ENCODE measurements at regions not wholly inside any gene's neighbourhood (a gene's known extent, or its start where the extent isn't known, plus 50 kb on each side); places are given as distances from the start of the nearest gene placed in this dataset.

- no peaks in the 10 kb centered on the region for H3K9me3 ChIP-seq
- intact Hi-C loops (cut with DNase I; ENCODE audit: low total_unique reads) = no loop called here
- no peak overlapping the region for H3K4me3 ChIP-seq
- H3K27ac ChIP-seq = no peak overlapping the region
- H3K27me3 ChIP-seq = no peaks in the 10 kb centered on the region
- no peak for DNase-seq (ENCODE audit: low spot score in 2 of 2)
- TF ChIP-seq CTCF (IDR thresholded peaks at IDR 0.05) = no peak
- no peak for TF ChIP-seq POLR2AphosphoS5 (IDR thresholded peaks at IDR 0.05)
- TF ChIP-seq POLR2A (IDR thresholded peaks at IDR 0.05) = no peak
- H3K36me3 ChIP-seq = no peaks in the 10 kb centered on the region
- H3K4me1 ChIP-seq = no peaks in the 10 kb centered on the region
Measured at GRCh38 chr4:67375291-67375690, 170.0 kb downstream of the CENPC start.

GRCh38 chr4:67371615-67372014 is 173.7 kb downstream of the CENPC start:
- DNase-seq (ENCODE audit: low spot score in 2 of 2) = no peak
- Histone ChIP-seq H3K36me3 (no peaks in the 10 kb centered on the region), H3K4me3 (no peak overlapping the region), H3K27me3 (no peaks in the 10 kb centered on the region), H3K27ac (no peak overlapping the region), H3K4me1 (no peaks in the 10 kb centered on the region), H3K9me3 (no peaks in the 10 kb centered on the region)
- TF ChIP-seq CTCF (IDR thresholded peaks at IDR 0.05) (no peak), POLR2A (IDR thresholded peaks at IDR 0.05) (no peak), POLR2AphosphoS5 (IDR thresholded peaks at IDR 0.05) (no peak)
- intact Hi-C loops (cut with DNase I; ENCODE audit: low total_unique reads) = no loop called here

GRCh38 chr4:67366311-67366861 is 178.9 kb downstream of the CENPC start:
- Histone ChIP-seq H3K4me3 (no peak overlapping the region), H3K36me3 (no peaks in the 10 kb centered on the region), H3K27ac (no peak overlapping the region), H3K4me1 (no peaks in the 10 kb centered on the region), H3K27me3 (no peaks in the 10 kb centered on the region), H3K9me3 (peaks cover 4% of the 10 kb centered on the region in 2 donors)
- no peak for TF ChIP-seq CTCF (IDR thresholded peaks at IDR 0.05)
- no peak for TF ChIP-seq POLR2A (IDR thresholded peaks at IDR 0.05)
- no peak for TF ChIP-seq POLR2AphosphoS5 (IDR thresholded peaks at IDR 0.05)
- no peak for DNase-seq (ENCODE audit: low spot score in 2 of 2)
- intact Hi-C loops (cut with DNase I; ENCODE audit: low total_unique reads) = no loop called here

- Histone ChIP-seq H3K4me1 (no peaks in the 10 kb centered on the region), H3K27ac (no peak overlapping the region), H3K4me3 (no peak overlapping the region), H3K27me3 (no peaks in the 10 kb centered on the region), H3K9me3 (peaks cover 9 to 11% of the 10 kb centered on the region in 2 donors), H3K36me3 (no peaks in the 10 kb centered on the region)
- intact Hi-C loops (cut with DNase I; ENCODE audit: low total_unique reads) = no loop called here
- DNase-seq (ENCODE audit: low spot score in 2 of 2) = no peak
- TF ChIP-seq POLR2AphosphoS5 (IDR thresholded peaks at IDR 0.05) = no peak
- no peak for TF ChIP-seq POLR2A (IDR thresholded peaks at IDR 0.05)
- TF ChIP-seq CTCF (IDR thresholded peaks at IDR 0.05) = no peak
Measured at GRCh38 chr4:67365661-67366245, 179.6 kb downstream of the CENPC start.

GRCh38 chr4:67355806-67356205 is 189.5 kb downstream of the CENPC start:
- no peak overlapping the region for H3K27ac ChIP-seq
- no peaks in the 10 kb centered on the region for H3K4me1 ChIP-seq
- TF ChIP-seq POLR2AphosphoS5 (IDR thresholded peaks at IDR 0.05) = no peak
- TF ChIP-seq CTCF (IDR thresholded peaks at IDR 0.05) = no peak
- TF ChIP-seq POLR2A (IDR thresholded peaks at IDR 0.05) = no peak
- H3K9me3 ChIP-seq = peaks cover 0 to 1% of the 10 kb centered on the region in 2 donors
- no peak for DNase-seq (ENCODE audit: low spot score in 2 of 2)
- intact Hi-C loops (cut with DNase I; ENCODE audit: low total_unique reads) = no loop called here
- H3K4me3 ChIP-seq = no peak overlapping the region
- no peaks in the 10 kb centered on the region for H3K27me3 ChIP-seq
- no peaks in the 10 kb centered on the region for H3K36me3 ChIP-seq

Measured in breast epithelium (tissue), 4 donors.